Neural cell (in vitro differentiated cells): ENCODE measurements at regions not wholly inside any gene's neighbourhood (a gene's known extent, or its start where the extent isn't known, plus 50 kb on each side); places are given as distances from the start of the nearest gene placed in this dataset.

Experiments used
- H2AFZ ChIP-seq: fragments of 200-600, 300-800 bp; sonication (generic), shearing (Covaris generic); 2 replicates; pipeline ENCODE4 v1.6.0; 2014; ENCODE audit warnings: low read depth, mild to moderate bottlenecking, antibody characterized with exemption, low read length, moderate library complexity
- H3F3A ChIP-seq: fragments of 200-600 bp; shearing (Covaris generic); 2 replicates; pipeline ENCODE4 v1.6.1; 2016; ENCODE audit warnings: mild to moderate bottlenecking, moderate library complexity, mixed read lengths, antibody characterized with exemption, low read length; ENCODE audit not compliant: insufficient read depth, poor library complexity, severe bottlenecking
- H3K27ac ChIP-seq: fragments of 200-600, 300-800 bp; sonication (generic), shearing (Covaris generic); 2 replicates; pipeline ENCODE4 v1.5.1; 2014; ENCODE audit warnings: mild to moderate bottlenecking, low read length, moderate library complexity
- H3K27me3 ChIP-seq: fragments of 300-800, 200-600 bp; sonication (generic), shearing (Covaris generic); 2 replicates; pipeline ENCODE4 v1.6.0; 2014; ENCODE audit warnings: mild to moderate bottlenecking, low read depth, low read length, moderate library complexity; ENCODE audit not compliant: insufficient read depth
- H3K36me3 ChIP-seq: fragments of 300-800, 200-600 bp; sonication (generic), shearing (Covaris generic); 2 replicates; pipeline ENCODE4 v1.5.1; 2014; ENCODE audit warnings: mild to moderate bottlenecking, antibody characterized with exemption, low read length, moderate library complexity; ENCODE audit not compliant: insufficient read depth
- H3K4me2 ChIP-seq: fragments of 300-800, 200-600 bp; sonication (generic), shearing (Covaris generic); 2 replicates; pipeline ENCODE4 v1.6.0; 2014; ENCODE audit warnings: mild to moderate bottlenecking, low read length
- H3K4me3 ChIP-seq: fragments of 300-800, 200-600 bp; sonication (generic), shearing (Covaris generic); 2 replicates; pipeline ENCODE4 v1.5.1; 2014; ENCODE audit warnings: mild to moderate bottlenecking, low read length, moderate library complexity
- H3K79me2 ChIP-seq: fragments of 200-600 bp; shearing (Covaris generic); replicated peaks from 2 replicates; pipeline ENCODE4 v1.6.0; 2014; ENCODE audit warnings: mild to moderate bottlenecking, low read length, moderate library complexity; ENCODE audit not compliant: insufficient read depth
- H3K9ac ChIP-seq: fragments of 300-800, 200-600 bp; sonication (generic), shearing (Covaris generic); 2 replicates; pipeline ENCODE4 v1.6.1; 2016; ENCODE audit warnings: mild to moderate bottlenecking, low read length, mixed read lengths
- H3K9me2 ChIP-seq: fragments of 200-600 bp; shearing (Covaris generic); 2 replicates; pipeline ENCODE4 v1.6.1; 2016; ENCODE audit warnings: mild to moderate bottlenecking, low read length, mixed read lengths; ENCODE audit not compliant: insufficient read depth
- H3K9me3 ChIP-seq: fragments of 200-600, 300-800 bp; sonication (generic), shearing (Covaris generic); 2 replicates; pipeline ENCODE4 v1.6.1; 2016; ENCODE audit warnings: mild to moderate bottlenecking, mixed run types, low read length, moderate library complexity, mixed read lengths
- H4K20me1 ChIP-seq: fragments of 200-600 bp; shearing (Covaris generic); 2 replicates; pipeline ENCODE4 v1.6.1; 2016; ENCODE audit warnings: mild to moderate bottlenecking, mixed run types; ENCODE audit not compliant: insufficient read depth
- EP300 ChIP-seq: fragments of 450-650 bp; conservative IDR thresholded peaks from 2 replicates; pipeline ENCODE4 v1.6.1; 2014; ENCODE audit warnings: antibody characterized with exemption, mild to moderate bottlenecking, moderate library complexity; ENCODE audit not compliant: poor library complexity, severe bottlenecking
- EZH2 ChIP-seq: fragments of 200-600, 300-800 bp; shearing (Covaris generic), sonication (generic); IDR thresholded peaks from 2 replicates; pipeline ENCODE4 v1.6.1; 2014; ENCODE audit warnings: antibody characterized with exemption, low read length, borderline replicate concordance, mild to moderate bottlenecking; ENCODE audit not compliant: insufficient read depth, poor library complexity, severe bottlenecking
- MXI1 ChIP-seq: fragments of 450-650 bp; conservative IDR thresholded peaks from 2 replicates; pipeline ENCODE4 v1.6.1; 2014; ENCODE audit warnings: antibody characterized with exemption, mild to moderate bottlenecking; ENCODE audit not compliant: poor library complexity, severe bottlenecking
- POLR2AphosphoS5 ChIP-seq: IDR thresholded peaks from 2 replicates; pipeline ENCODE4 v1.6.1; 2012
- RAD21 ChIP-seq: fragments of 450-650 bp; conservative IDR thresholded peaks from 2 replicates; pipeline ENCODE4 v1.6.1; 2014; ENCODE audit warnings: antibody characterized with exemption, mild to moderate bottlenecking, moderate library complexity
- REST ChIP-seq: IDR thresholded peaks from 2 replicates; pipeline ENCODE4 v1.6.1; 2012; ENCODE audit warnings: borderline replicate concordance
- SMC3 ChIP-seq: fragments of 450-650 bp; conservative IDR thresholded peaks from 2 replicates; pipeline ENCODE4 v1.6.1; 2014; ENCODE audit warnings: antibody characterized with exemption, mild to moderate bottlenecking, moderate library complexity; ENCODE audit not compliant: poor library complexity
- TAF1 ChIP-seq: IDR thresholded peaks from 2 replicates; pipeline ENCODE4 v1.6.1; 2012; ENCODE audit warnings: low read depth
- TF ChIP-seq, protein P1 (sequence below): fragments of 450-650 bp; IDR thresholded peaks from 2 replicates; pipeline ENCODE4 v1.5.1; 2014; ENCODE audit warnings: antibody characterized with exemption, mild to moderate bottlenecking, moderate library complexity; ENCODE audit not compliant: poor library complexity, severe bottlenecking

DNA sequence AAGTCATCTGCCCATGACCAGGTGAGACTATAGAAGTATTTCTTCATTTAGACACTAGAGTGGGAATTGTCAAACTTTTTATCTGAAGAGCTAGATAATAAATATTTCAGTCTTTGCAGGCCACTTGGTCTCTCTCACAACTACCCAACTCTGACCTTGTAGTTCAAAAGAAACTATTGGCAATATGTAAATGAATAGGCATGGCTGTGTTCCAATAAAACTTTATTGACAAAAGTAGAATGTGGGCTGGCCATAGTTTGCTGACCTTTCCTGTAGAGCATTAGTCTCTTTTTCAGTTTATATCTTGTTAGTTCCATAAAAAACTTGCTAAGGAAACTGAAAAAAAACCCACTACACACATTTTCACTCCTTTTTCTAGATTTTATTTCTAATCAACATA is 535.5 kb downstream of the PRR16 start:
- Histone ChIP-seq H2AFZ (no peak overlapping the region), H3K36me3 (no peaks in the 10 kb centered on the region), H3K9me3 (no peaks in the 10 kb centered on the region), H3K27ac (no peak overlapping the region), H3K9ac (no peak overlapping the region), H3K27me3 (peaks cover 12% of the 10 kb centered on the region), H3F3A (no peaks in the 10 kb centered on the region), H3K4me2 (no peak overlapping the region), H3K4me3 (no peak overlapping the region), H4K20me1 (no peaks in the 10 kb centered on the region), H3K9me2 (no peaks in the 10 kb centered on the region), H3K79me2 (no peaks in the 10 kb centered on the region)
- TF ChIP-seq, protein P1, sequence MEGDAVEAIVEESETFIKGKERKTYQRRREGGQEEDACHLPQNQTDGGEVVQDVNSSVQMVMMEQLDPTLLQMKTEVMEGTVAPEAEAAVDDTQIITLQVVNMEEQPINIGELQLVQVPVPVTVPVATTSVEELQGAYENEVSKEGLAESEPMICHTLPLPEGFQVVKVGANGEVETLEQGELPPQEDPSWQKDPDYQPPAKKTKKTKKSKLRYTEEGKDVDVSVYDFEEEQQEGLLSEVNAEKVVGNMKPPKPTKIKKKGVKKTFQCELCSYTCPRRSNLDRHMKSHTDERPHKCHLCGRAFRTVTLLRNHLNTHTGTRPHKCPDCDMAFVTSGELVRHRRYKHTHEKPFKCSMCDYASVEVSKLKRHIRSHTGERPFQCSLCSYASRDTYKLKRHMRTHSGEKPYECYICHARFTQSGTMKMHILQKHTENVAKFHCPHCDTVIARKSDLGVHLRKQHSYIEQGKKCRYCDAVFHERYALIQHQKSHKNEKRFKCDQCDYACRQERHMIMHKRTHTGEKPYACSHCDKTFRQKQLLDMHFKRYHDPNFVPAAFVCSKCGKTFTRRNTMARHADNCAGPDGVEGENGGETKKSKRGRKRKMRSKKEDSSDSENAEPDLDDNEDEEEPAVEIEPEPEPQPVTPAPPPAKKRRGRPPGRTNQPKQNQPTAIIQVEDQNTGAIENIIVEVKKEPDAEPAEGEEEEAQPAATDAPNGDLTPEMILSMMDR = no peak

GRCh38 chr5:121006217-121006616 is 542.1 kb downstream of the PRR16 start:
- no peak overlapping the region for H3K9ac ChIP-seq
- no peaks in the 10 kb centered on the region for H3F3A ChIP-seq
- TF ChIP-seq MXI1 (no peak), TAF1 (no peak), RAD21 (no peak), POLR2AphosphoS5 (no peak), SMC3 (no peak), REST (no peak), EZH2 (no peak), EP300 (no peak)
- TF ChIP-seq, protein P1 = no peak
- no peaks in the 10 kb centered on the region for H3K9me3 ChIP-seq
- H3K27ac ChIP-seq = no peak overlapping the region
- no peaks in the 10 kb centered on the region for H3K9me2 ChIP-seq
- H3K27me3 ChIP-seq = no peaks in the 10 kb centered on the region
- no peaks in the 10 kb centered on the region for H4K20me1 ChIP-seq
- no peaks in the 10 kb centered on the region for H3K79me2 ChIP-seq
- no peak overlapping the region for H3K4me2 ChIP-seq
- H3K36me3 ChIP-seq = no peaks in the 10 kb centered on the region
- no peak overlapping the region for H2AFZ ChIP-seq
- no peak overlapping the region for H3K4me3 ChIP-seq
